22Rv1 (cell line): ENCODE measurements at regions not wholly inside any gene's neighbourhood (a gene's known extent, or its start where the extent isn't known, plus 50 kb on each side); places are given as distances from the start of the nearest gene placed in this dataset.

Experiments used
- H3K27ac ChIP-seq: fragments of 450-650 bp; 2 replicates; pipeline ENCODE4 v1.5.1; 2017
- CTCF ChIP-seq: fragments of 450-650 bp; IDR thresholded peaks from 2 replicates; pipeline ENCODE4 v1.5.1; 2017; ENCODE audit warnings: mild to moderate bottlenecking
- ZFX ChIP-seq: fragments of 450-650 bp; IDR thresholded peaks from 2 replicates; pipeline ENCODE4 v1.6.1; 2017; ENCODE audit warnings: antibody characterized with exemption, borderline replicate concordance

- H3K27ac ChIP-seq = no peak overlapping the region
- TF ChIP-seq CTCF (no peak), ZFX (no peak)
Measured at GRCh38 chr4:138021139-138021830, 220.9 kb downstream of the SLC7A11 start.

- TF ChIP-seq ZFX (no peak), CTCF (no peak)
- H3K27ac ChIP-seq = no peak overlapping the region
Measured at GRCh38 chr4:138014590-138015288, 227.4 kb downstream of the SLC7A11 start.

- no peak for TF ChIP-seq ZFX
- no peak for TF ChIP-seq CTCF
- H3K27ac ChIP-seq = no peak overlapping the region
Measured at GRCh38 chr4:138013625-138014024, 228.5 kb downstream of the SLC7A11 start.

- no peak overlapping the region for H3K27ac ChIP-seq
- TF ChIP-seq ZFX = no peak
- TF ChIP-seq CTCF = no peak
Measured at GRCh38 chr4:138010639-138011038, 231.5 kb downstream of the SLC7A11 start.

- no peak overlapping the region for H3K27ac ChIP-seq
- TF ChIP-seq ZFX = no peak
- peak; percentile 32; the same call in 1 of the 2 replicates for TF ChIP-seq CTCF
Measured at GRCh38 chr4:138007572-138007971, 234.6 kb downstream of the SLC7A11 start.

- H3K27ac ChIP-seq = no peak overlapping the region
- TF ChIP-seq ZFX (no peak), CTCF (no peak)
Measured at GRCh38 chr4:138005486-138005885, 236.7 kb downstream of the SLC7A11 start.

- no peak overlapping the region for H3K27ac ChIP-seq
- TF ChIP-seq ZFX (no peak), CTCF (no peak)
Measured at GRCh38 chr4:138003248-138003647, 238.9 kb downstream of the SLC7A11 start.
